Astrocyte (in vitro differentiated cells and primary cell): ENCODE measurements at regions not wholly inside any gene's neighbourhood (a gene's known extent, or its start where the extent isn't known, plus 50 kb on each side); places are given as distances from the start of the nearest gene placed in this dataset.

Experiments
- DNase-seq: peaks from one replicate; pipeline ENCODE4 v3.0.0-alpha.2; 2010; ENCODE audit warnings: low read depth
- FAIRE-seq: peaks from 2 replicates; lab custom pipeline; 2011; peaks lifted over from hg19 to GRCh38; lab: Jason Lieb, UNC
- H2AFZ ChIP-seq: 2 replicates; pipeline ENCODE4 v1.6.0; 2012; ENCODE audit warnings: low read depth, low read length, inconsistent platforms
- H3K27ac ChIP-seq: 2 replicates; pipeline ENCODE4 v1.5.1; 2011; ENCODE audit warnings: low read depth, low read length, inconsistent platforms
- H3K27me3 ChIP-seq: 2 replicates; pipeline ENCODE4 v1.6.0; 2011; ENCODE audit warnings: low read length, inconsistent platforms; ENCODE audit not compliant: insufficient read depth
- H3K36me3 ChIP-seq: 2 replicates; pipeline ENCODE4 v1.5.1; 2011; ENCODE audit warnings: low read length, inconsistent platforms; ENCODE audit not compliant: insufficient read depth
- H3K4me1 ChIP-seq: 2 replicates; pipeline ENCODE4 v1.5.1; 2011; ENCODE audit warnings: low read length, inconsistent platforms; ENCODE audit not compliant: insufficient read depth
- H3K4me2 ChIP-seq: 2 replicates; pipeline ENCODE4 v1.6.0; 2012; ENCODE audit warnings: low read length, inconsistent platforms
- H3K4me3 ChIP-seq: 2 replicates; pipeline ENCODE4 v1.5.1; 2011; ENCODE audit warnings: low read depth, mild to moderate bottlenecking, low read length, inconsistent platforms; ENCODE audit not compliant: insufficient read depth
- H3K79me2 ChIP-seq: 2 replicates; pipeline ENCODE4 v1.6.0; 2012; ENCODE audit warnings: mild to moderate bottlenecking, low read length, inconsistent platforms; ENCODE audit not compliant: insufficient read depth
- H3K9ac ChIP-seq: 2 replicates; pipeline ENCODE4 v1.6.0; 2012; ENCODE audit warnings: mild to moderate bottlenecking, low read length, inconsistent platforms
- H3K9me3 ChIP-seq: 2 replicates; pipeline ENCODE4 v1.5.1; 2012; ENCODE audit warnings: low read depth, mild to moderate bottlenecking, low read length, inconsistent platforms; ENCODE audit not compliant: insufficient read depth
- H4K20me1 ChIP-seq: 2 replicates; pipeline ENCODE4 v1.6.0; 2012; ENCODE audit warnings: low read length, inconsistent platforms; ENCODE audit not compliant: insufficient read depth
- H3K27ac Mint-ChIP-seq: one replicate; pipeline ENCODE4 v1.8.0; 2021; ENCODE audit warnings: mild to moderate bottlenecking, mixed read lengths; ENCODE audit not compliant: unreplicated experiment
- H3K27me3 Mint-ChIP-seq: one replicate; pipeline ENCODE4 v1.8.0; 2021; ENCODE audit warnings: low read depth, mixed read lengths; ENCODE audit not compliant: unreplicated experiment
- H3K36me3 Mint-ChIP-seq: one replicate; pipeline ENCODE4 v1.8.0; 2021; ENCODE audit warnings: low read depth, mixed read lengths; ENCODE audit not compliant: unreplicated experiment
- H3K4me1 Mint-ChIP-seq: one replicate; pipeline ENCODE4 v1.8.0; 2021; ENCODE audit warnings: low read depth, mixed read lengths; ENCODE audit not compliant: unreplicated experiment
- H3K4me3 Mint-ChIP-seq: one replicate; pipeline ENCODE4 v1.8.0; 2021; ENCODE audit warnings: mild to moderate bottlenecking, moderate library complexity, mixed read lengths; ENCODE audit not compliant: unreplicated experiment
- H3K9me3 Mint-ChIP-seq: one replicate; pipeline ENCODE4 v1.8.0; 2021; ENCODE audit warnings: mild to moderate bottlenecking, mixed read lengths; ENCODE audit not compliant: unreplicated experiment
- CTCF ChIP-seq: IDR thresholded peaks from 2 replicates; pipeline ENCODE4 v1.5.1; 2011; ENCODE audit warnings: low read depth, mild to moderate bottlenecking, inconsistent platforms, low read length, moderate library complexity; ENCODE audit not compliant: insufficient read depth
- EZH2 ChIP-seq: IDR thresholded peaks from 2 replicates; pipeline ENCODE4 v1.6.1; 2012; ENCODE audit warnings: mild to moderate bottlenecking, low read length, inconsistent platforms; ENCODE audit not compliant: insufficient read depth

GRCh38 chr14:58969951-58970751 is 218.3 kb upstream of the DAAM1 start:
- no peak for TF ChIP-seq EZH2
- TF ChIP-seq CTCF: no peak
- DNase-seq: peak; percentile 67
- H3K4me2 ChIP-seq: peak overlapping the region; percentile 30

GRCh38 chr14:58972233-58973017 is 216.0 kb upstream of the DAAM1 start:
- Histone ChIP-seq H3K4me2 (no peak overlapping the region), H3K9me3 (peaks cover 3% of the 10 kb centered on the region), H3K4me3 (no peak overlapping the region), H2AFZ (no peak overlapping the region), H3K27ac (no peak overlapping the region), H4K20me1 (no peaks in the 10 kb centered on the region), H3K79me2 (no peaks in the 10 kb centered on the region), H3K4me1 (peaks cover 9% of the 10 kb centered on the region), H3K9ac (no peak overlapping the region), H3K27me3 (no peaks in the 10 kb centered on the region), H3K36me3 (no peaks in the 10 kb centered on the region)
- H3K27me3 Mint-ChIP-seq: no peaks in the 10 kb centered on the region
- no peak overlapping the region for H3K27ac Mint-ChIP-seq
- TF ChIP-seq CTCF (no peak), EZH2 (no peak)
- peaks cover 1% of the 10 kb centered on the region for H3K36me3 Mint-ChIP-seq
- no peak for FAIRE-seq
- H3K4me3 Mint-ChIP-seq: no peak overlapping the region
- H3K4me1 Mint-ChIP-seq: peaks cover 4% of the 10 kb centered on the region
- H3K9me3 Mint-ChIP-seq: no peaks in the 10 kb centered on the region
- DNase-seq: no peak

More at GRCh38 chr14:58969951-58970751, 218.3 kb upstream of the DAAM1 start:
- Histone ChIP-seq H3K36me3 (no peaks in the 10 kb centered on the region), H2AFZ (peak overlapping the region; percentile 75), H3K27me3 (no peaks in the 10 kb centered on the region), H3K9ac (peak overlapping the region; percentile 55), H3K27ac (peak overlapping the region; percentile 54), H3K4me3 (no peak overlapping the region), H3K9me3 (peaks cover 3% of the 10 kb centered on the region), H3K79me2 (no peaks in the 10 kb centered on the region), H3K4me1 (peaks cover 9% of the 10 kb centered on the region), H4K20me1 (no peaks in the 10 kb centered on the region)
- H3K27ac Mint-ChIP-seq: peak overlapping the region; percentile 93
- H3K4me1 Mint-ChIP-seq: no peaks in the 10 kb centered on the region
- peaks cover 2% of the 10 kb centered on the region for H3K9me3 Mint-ChIP-seq
- no peaks in the 10 kb centered on the region for H3K27me3 Mint-ChIP-seq
- no peak for FAIRE-seq
- peaks cover 1% of the 10 kb centered on the region for H3K36me3 Mint-ChIP-seq
- no peak overlapping the region for H3K4me3 Mint-ChIP-seq
